Tibial nerve (tissue), 3 donors: ENCODE measurements at regions not wholly inside any gene's neighbourhood (a gene's known extent, or its start where the extent isn't known, plus 50 kb on each side); places are given as distances from the start of the nearest gene placed in this dataset.

Experiments
- CTCF ChIP-seq, 5 experiments: fragments of 200-600 bp in 3 of 5; fragments of 450-650 bp in 2 of 5; sonication (generic) in 3 of 5; IDR thresholded peaks; one replicate each; pipeline ENCODE4 v1.5.1; 2016 to 2019; ENCODE audit warnings: antibody characterized with exemption in 5 of 5, mild to moderate bottlenecking in 3 of 5, moderate library complexity in 2 of 5
- POLR2A ChIP-seq, 2 donors: fragments of 450-650 bp; IDR thresholded peaks; one replicate each; pipeline ENCODE4 v1.6.1; 2017; ENCODE audit warnings: antibody characterized with exemption in 2 of 2, mild to moderate bottlenecking in 2 of 2, moderate library complexity in 2 of 2

- TF ChIP-seq CTCF (IDR thresholded peaks at IDR 0.05) (no peak), POLR2A (IDR thresholded peaks at IDR 0.05) (no peak)
Measured at GRCh38 chr5:10880934-10881333, 119.9 kb upstream of the DAP start.
